ENCODE measurements at regions not wholly inside any gene's neighbourhood (a gene's known extent, or its start where the extent isn't known, plus 50 kb on each side); places are given as distances from the start of the nearest gene placed in this dataset.

DNA sequence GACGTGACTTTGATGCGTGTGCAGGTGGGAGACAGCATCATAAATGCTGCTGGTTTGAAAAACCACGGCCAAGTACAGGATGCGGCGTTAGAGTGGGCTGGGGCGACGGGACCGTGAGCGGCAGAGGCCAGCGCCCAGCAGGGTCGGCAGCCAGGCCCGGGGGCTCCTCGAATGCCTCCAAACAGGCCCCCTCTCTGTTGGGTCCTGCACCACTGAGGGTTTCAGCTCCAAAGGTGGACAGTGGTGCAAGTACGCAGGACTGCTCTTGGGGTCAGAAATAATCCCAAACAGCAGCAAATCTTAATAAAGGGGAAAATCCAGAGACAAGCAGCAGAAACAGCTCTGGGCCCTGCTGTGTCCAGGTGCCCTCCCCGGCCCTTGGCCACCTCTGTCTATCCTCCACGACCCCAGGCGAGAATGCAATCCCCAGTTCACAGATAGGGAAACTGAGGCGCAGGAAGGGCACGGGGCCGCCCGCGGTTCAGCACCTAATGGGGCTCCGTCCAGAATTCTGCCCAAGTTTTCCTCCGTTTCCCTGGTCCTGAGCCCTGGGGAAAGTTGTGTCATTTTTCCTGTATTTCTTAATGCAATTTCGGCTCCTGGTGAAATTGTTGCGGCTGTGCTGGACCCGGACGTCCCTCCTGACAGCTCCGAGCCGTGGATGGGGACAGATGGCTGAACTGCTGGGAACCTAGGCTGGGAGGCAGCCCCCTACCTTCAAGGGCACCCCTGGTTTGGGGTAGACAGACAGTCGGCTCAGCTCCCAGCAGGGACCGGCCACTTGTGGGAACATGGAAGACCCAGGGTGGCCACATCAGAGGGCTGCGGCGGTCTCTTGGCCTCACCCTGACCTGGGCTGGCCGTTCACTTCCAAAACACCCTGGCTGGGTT lies 97.4 kb downstream of the FOXL3 start:
- no peak for TF ChIP-seq EZH2 (optimal IDR thresholded peaks at IDR 0.05; ENCODE audit: low read depth, low read length)
- TF ChIP-seq, protein P1, sequence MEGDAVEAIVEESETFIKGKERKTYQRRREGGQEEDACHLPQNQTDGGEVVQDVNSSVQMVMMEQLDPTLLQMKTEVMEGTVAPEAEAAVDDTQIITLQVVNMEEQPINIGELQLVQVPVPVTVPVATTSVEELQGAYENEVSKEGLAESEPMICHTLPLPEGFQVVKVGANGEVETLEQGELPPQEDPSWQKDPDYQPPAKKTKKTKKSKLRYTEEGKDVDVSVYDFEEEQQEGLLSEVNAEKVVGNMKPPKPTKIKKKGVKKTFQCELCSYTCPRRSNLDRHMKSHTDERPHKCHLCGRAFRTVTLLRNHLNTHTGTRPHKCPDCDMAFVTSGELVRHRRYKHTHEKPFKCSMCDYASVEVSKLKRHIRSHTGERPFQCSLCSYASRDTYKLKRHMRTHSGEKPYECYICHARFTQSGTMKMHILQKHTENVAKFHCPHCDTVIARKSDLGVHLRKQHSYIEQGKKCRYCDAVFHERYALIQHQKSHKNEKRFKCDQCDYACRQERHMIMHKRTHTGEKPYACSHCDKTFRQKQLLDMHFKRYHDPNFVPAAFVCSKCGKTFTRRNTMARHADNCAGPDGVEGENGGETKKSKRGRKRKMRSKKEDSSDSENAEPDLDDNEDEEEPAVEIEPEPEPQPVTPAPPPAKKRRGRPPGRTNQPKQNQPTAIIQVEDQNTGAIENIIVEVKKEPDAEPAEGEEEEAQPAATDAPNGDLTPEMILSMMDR (IDR thresholded peaks at IDR 0.05; ENCODE audit: low read length) = no peak
- TF ChIP-seq EZH2phosphoT487 (IDR thresholded peaks at IDR 0.05; ENCODE audit: low read length) = no peak
